CD4-positive, CD25-positive, alpha-beta regulatory T cell (primary cell): ENCODE measurements at regions not wholly inside any gene's neighbourhood (a gene's known extent, or its start where the extent isn't known, plus 50 kb on each side); places are given as distances from the start of the nearest gene placed in this dataset.

Experiments used
- ATAC-seq, 2 donors: fragments of 150-1000 bp; cut with Tn5 transposase; one replicate each; pipeline ENCODE4 v1.10.0; 2021; ENCODE audit warnings: low read depth in 2 of 2, moderate number of reproducible peaks in 2 of 2, moderate library complexity in 1 of 2
- DNase-seq, 3 donors: peaks; one replicate each; pipeline versions ENCODE4 v3.0.0 to v3.0.0-alpha.2; 2012 to 2022; ENCODE audit warnings: mixed read lengths in 1 of 3
- H3K27ac ChIP-seq: one replicate; pipeline ENCODE4 v1.7.0; 2013; ENCODE audit warnings: mild to moderate bottlenecking, low read length; ENCODE audit not compliant: insufficient read depth, poor library complexity, severe bottlenecking
- H3K27me3 ChIP-seq: one replicate; pipeline ENCODE4 v1.7.0; 2013; ENCODE audit warnings: low read length; ENCODE audit not compliant: control insufficient read depth, insufficient read depth
- H3K36me3 ChIP-seq: one replicate; pipeline ENCODE4 v1.7.0; 2013; ENCODE audit warnings: mild to moderate bottlenecking, low read length, moderate library complexity; ENCODE audit not compliant: control insufficient read depth, insufficient read depth
- H3K4me1 ChIP-seq: 2 replicates; pipeline ENCODE4 v1.7.0; 2013; ENCODE audit warnings: mild to moderate bottlenecking, low read length; ENCODE audit not compliant: insufficient read depth, control insufficient read depth, poor library complexity, severe bottlenecking
- H3K4me3 ChIP-seq: one replicate; pipeline ENCODE4 v1.7.0; 2013; ENCODE audit warnings: low read depth, mild to moderate bottlenecking, low read length, moderate library complexity
- H3K9me3 ChIP-seq, 2 experiments: 1 replicate in 1 of 2; 2 replicates in 1 of 2; pipeline ENCODE4 v1.7.0; 2013; ENCODE audit warnings: low read length in 2 of 2, mild to moderate bottlenecking in 1 of 2, moderate library complexity in 1 of 2; ENCODE audit not compliant: control insufficient read depth in 2 of 2
- H3K27ac Mint-ChIP-seq, 3 donors: one replicate each; pipeline ENCODE4 v1.8.0; 2020 to 2022; ENCODE audit warnings: mild to moderate bottlenecking in 3 of 3, mixed read lengths in 3 of 3, moderate library complexity in 2 of 3
- H3K27me3 Mint-ChIP-seq: one replicate; pipeline ENCODE4 v1.8.0; 2022; ENCODE audit warnings: mild to moderate bottlenecking, mixed read lengths
- H3K36me3 Mint-ChIP-seq: one replicate; pipeline ENCODE4 v1.8.0; 2020; ENCODE audit warnings: mixed read lengths
- H3K4me1 Mint-ChIP-seq, 4 donors: one replicate each; pipeline ENCODE4 v1.8.0; 2020 to 2022; ENCODE audit warnings: mixed read lengths in 4 of 4, mild to moderate bottlenecking in 1 of 4
- H3K4me3 Mint-ChIP-seq, 4 donors: one replicate each; pipeline ENCODE4 v1.8.0; 2020 to 2022; ENCODE audit warnings: mild to moderate bottlenecking in 4 of 4, mixed read lengths in 4 of 4, moderate library complexity in 3 of 4
- H3K9me3 Mint-ChIP-seq, 7 donors: one replicate each; pipeline ENCODE4 v1.8.0; 2020 to 2022; ENCODE audit warnings: mixed read lengths in 7 of 7, mild to moderate bottlenecking in 3 of 7, moderate library complexity in 2 of 7

DNA sequence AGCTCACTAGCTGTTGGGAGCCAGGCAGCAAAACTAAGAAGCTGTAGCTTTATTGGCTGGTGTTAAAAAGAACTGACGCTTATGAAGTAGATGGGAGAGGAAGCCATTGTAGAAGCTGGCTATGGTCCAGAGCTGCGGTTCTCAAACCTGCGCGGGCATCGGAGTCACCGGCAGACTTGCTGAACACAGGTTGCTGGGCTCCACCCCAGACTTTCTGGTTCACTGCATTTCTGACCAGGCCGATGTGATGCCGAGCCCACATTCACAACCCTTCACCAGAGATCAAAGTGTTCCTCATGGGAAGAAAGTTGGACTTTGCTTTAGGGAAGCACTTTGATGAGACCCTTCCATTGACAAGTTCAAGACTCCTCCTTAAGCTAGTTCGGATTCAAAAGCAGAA is 231.6 kb downstream of the QKI start:
- Histone ChIP-seq H3K27me3 (no peaks in the 10 kb centered on the region), H3K36me3 (no peaks in the 10 kb centered on the region), H3K4me3 (no peak overlapping the region), H3K4me1 (no peaks in the 10 kb centered on the region), H3K27ac (no peak overlapping the region), H3K9me3 (no peaks in the 10 kb centered on the region)
- H3K4me3 Mint-ChIP-seq = no peak overlapping the region
- no peak overlapping the region for H3K27ac Mint-ChIP-seq
- no peaks in the 10 kb centered on the region for H3K9me3 Mint-ChIP-seq
- H3K36me3 Mint-ChIP-seq = no peaks in the 10 kb centered on the region
- no peaks in the 10 kb centered on the region for H3K4me1 Mint-ChIP-seq
- ATAC-seq (no peak), DNase-seq (no peak)
- no peaks in the 10 kb centered on the region for H3K27me3 Mint-ChIP-seq

DNA sequence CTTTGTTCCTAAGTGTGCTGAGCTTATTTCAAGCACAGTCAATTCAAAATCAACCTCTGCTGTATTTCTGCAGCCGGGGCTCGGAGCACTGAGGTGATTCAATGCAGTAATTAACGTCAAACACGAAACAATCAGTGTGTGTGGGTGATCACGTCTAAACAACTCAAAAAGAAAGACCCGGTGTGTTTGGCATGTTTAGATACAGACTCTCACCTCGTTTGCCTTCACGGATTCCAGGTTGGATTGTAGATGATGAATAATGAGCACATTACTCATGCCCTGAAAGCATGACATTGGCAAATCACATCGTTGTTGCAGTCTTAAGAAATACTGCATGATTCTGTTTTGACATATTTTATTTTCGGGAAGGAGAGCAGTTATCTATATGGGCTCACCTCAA is 231.0 kb downstream of the QKI start:
- H3K27ac Mint-ChIP-seq = no peak overlapping the region
- Histone ChIP-seq H3K36me3 (no peaks in the 10 kb centered on the region), H3K27me3 (no peaks in the 10 kb centered on the region), H3K4me3 (no peak overlapping the region), H3K27ac (no peak overlapping the region), H3K4me1 (no peaks in the 10 kb centered on the region), H3K9me3 (no peaks in the 10 kb centered on the region)
- DNase-seq (no peak), ATAC-seq (no peak)
- H3K36me3 Mint-ChIP-seq = no peaks in the 10 kb centered on the region
- H3K4me1 Mint-ChIP-seq = no peaks in the 10 kb centered on the region
- no peaks in the 10 kb centered on the region for H3K9me3 Mint-ChIP-seq
- H3K4me3 Mint-ChIP-seq = no peak overlapping the region
- no peaks in the 10 kb centered on the region for H3K27me3 Mint-ChIP-seq

DNA sequence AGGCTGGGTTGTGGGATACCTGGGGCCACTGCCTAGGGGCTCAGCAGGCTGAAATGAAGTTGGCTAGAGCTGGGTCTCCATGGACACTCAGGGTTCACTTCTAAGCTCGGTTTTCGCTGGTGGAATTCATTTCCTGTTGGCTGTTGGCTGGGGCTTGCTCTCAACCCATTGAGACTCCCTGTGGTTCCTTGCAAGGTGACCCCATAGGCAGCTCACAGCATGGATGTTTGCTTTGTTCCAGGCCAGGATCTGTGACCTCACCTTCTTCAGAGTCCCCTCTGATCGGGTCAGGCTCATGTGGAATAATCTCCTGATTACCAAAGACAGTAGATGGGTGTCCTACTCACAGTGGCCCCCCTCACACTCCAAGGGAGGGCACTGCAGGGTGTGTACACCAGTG is 229.3 kb downstream of the QKI start:
- H3K27ac Mint-ChIP-seq = peak overlapping the region in 1 of 3 donors; percentile 56

DNA sequence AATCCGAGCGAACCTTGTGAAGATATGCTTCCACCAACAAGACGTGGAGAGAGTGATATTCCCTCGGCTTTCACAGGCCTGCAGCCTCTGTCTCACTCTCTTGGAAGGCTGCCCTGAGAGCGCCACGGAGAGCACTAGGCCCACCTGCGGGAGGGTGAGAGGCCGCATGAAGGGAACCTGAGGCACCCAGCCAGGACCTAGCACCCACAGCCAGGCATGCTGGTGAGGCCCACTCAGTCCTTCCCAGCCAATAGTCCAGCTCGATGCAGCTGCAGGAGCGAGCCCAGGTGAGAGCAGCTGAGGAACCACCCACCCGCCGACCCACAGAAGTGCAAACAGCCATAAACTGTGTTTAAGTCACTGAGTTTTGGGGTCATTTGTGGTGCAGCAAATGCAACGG is 227.2 kb downstream of the QKI start:
- Mint-ChIP-seq H3K27me3 (no peaks in the 10 kb centered on the region), H3K27ac (no peak overlapping the region), H3K36me3 (no peaks in the 10 kb centered on the region), H3K4me3 (no peak overlapping the region), H3K9me3 (no peaks in the 10 kb centered on the region), H3K4me1 (no peaks in the 10 kb centered on the region)
- ATAC-seq (no peak), DNase-seq (no peak)
- Histone ChIP-seq H3K9me3 (no peaks in the 10 kb centered on the region), H3K4me3 (no peak overlapping the region), H3K27ac (no peak overlapping the region), H3K4me1 (no peaks in the 10 kb centered on the region), H3K27me3 (no peaks in the 10 kb centered on the region), H3K36me3 (no peaks in the 10 kb centered on the region)

More for the DNA sequence above, 229.3 kb downstream of the QKI start:
- Mint-ChIP-seq H3K36me3 (no peaks in the 10 kb centered on the region), H3K27me3 (no peaks in the 10 kb centered on the region), H3K9me3 (no peaks in the 10 kb centered on the region), H3K4me3 (no peak overlapping the region), H3K4me1 (no peaks in the 10 kb centered on the region)
- H3K4me3 ChIP-seq = no peak overlapping the region
- DNase-seq (no peak), ATAC-seq (no peak)
- no peaks in the 10 kb centered on the region for H3K27me3 ChIP-seq
- H3K9me3 ChIP-seq = no peaks in the 10 kb centered on the region
- no peaks in the 10 kb centered on the region for H3K4me1 ChIP-seq
- no peaks in the 10 kb centered on the region for H3K36me3 ChIP-seq
- H3K27ac ChIP-seq = no peak overlapping the region

DNA sequence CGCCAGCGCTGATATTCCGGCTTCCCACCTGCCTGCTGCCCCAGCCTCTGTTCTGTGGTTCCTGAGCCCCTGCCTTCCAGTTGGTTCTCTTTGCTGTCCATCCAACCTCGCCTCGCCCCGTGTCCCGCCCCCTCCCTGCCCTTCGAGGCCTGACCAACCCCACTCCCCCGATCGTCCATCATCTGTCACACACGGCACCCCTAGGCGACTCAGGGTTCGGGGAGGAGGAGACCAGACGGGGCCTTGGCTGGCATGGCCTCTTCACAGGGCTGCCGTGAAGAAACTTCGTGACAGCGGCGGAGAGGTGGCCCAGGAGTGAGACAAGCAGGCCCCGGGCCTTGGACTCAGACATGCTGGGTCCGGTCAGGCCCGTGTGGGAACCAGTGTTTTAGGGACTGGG is 226.1 kb downstream of the QKI start:
- Histone ChIP-seq H3K4me3 (no peak overlapping the region), H3K27me3 (no peaks in the 10 kb centered on the region), H3K9me3 (no peaks in the 10 kb centered on the region), H3K27ac (no peak overlapping the region), H3K36me3 (no peaks in the 10 kb centered on the region), H3K4me1 (no peaks in the 10 kb centered on the region)
- Mint-ChIP-seq H3K9me3 (no peaks in the 10 kb centered on the region), H3K27ac (no peak overlapping the region), H3K27me3 (no peaks in the 10 kb centered on the region), H3K36me3 (no peaks in the 10 kb centered on the region), H3K4me1 (no peaks in the 10 kb centered on the region), H3K4me3 (no peak overlapping the region)
- no peak for ATAC-seq
- no peak for DNase-seq

DNA sequence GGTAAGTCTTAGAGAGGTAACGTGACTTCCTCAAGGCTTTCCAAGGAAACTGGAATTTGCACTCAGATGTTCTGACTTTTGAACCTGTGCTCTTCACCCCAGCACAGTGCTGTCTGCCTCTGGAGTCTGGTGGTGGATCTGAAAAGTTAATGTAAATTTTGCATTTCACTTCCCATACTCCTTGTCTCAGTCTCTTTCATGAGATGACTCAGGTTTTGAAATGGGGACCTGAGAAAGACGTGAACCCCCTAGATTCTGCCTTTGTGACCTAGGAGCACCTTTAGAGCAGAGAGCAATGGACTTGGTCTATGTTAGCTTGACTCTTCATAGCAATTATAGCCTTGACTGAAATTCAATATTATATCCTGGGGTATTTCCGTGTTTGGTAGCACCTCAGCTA is 223.0 kb downstream of the QKI start:
- Mint-ChIP-seq H3K27me3 (no peaks in the 10 kb centered on the region), H3K4me1 (no peaks in the 10 kb centered on the region), H3K27ac (no peak overlapping the region), H3K9me3 (no peaks in the 10 kb centered on the region), H3K36me3 (no peaks in the 10 kb centered on the region), H3K4me3 (no peak overlapping the region)
- Histone ChIP-seq H3K36me3 (no peaks in the 10 kb centered on the region), H3K27ac (no peak overlapping the region), H3K4me3 (no peak overlapping the region), H3K4me1 (no peaks in the 10 kb centered on the region), H3K9me3 (no peaks in the 10 kb centered on the region), H3K27me3 (no peaks in the 10 kb centered on the region)
- no peak for ATAC-seq
- DNase-seq = no peak

DNA sequence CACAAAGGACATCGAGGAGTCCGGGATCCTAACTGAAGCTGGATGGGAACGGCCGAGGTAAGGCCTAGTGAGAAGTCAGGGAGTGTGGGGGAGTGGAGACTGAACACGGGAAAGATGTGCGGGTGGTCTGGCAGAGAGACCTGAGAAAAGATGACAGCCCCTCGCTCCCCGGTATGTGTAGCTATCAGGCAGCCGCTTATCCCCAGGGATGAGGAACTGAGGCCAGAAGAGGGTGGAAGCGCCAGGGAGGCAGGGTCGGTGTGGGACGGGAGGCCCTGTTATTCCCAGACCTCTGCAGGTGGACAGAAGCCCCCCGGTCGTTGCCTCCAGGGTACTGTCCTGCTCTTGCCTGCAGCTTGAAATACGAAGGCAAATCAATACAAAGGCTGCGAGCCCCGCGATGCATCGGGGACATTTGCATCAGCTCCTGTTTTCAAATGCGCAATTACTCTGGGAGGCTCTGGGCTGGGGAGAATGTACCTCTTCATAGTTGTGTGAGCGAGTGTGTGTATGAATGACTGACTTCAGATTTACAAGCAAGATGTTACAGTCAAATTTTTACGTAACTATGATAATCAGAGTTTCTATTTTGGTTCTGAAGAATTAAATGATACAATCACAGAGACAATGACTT is 221.3 kb downstream of the QKI start:
- no peaks in the 10 kb centered on the region for H3K27me3 ChIP-seq
- H3K4me1 ChIP-seq = no peaks in the 10 kb centered on the region
- H3K27ac ChIP-seq = no peak overlapping the region
- H3K4me3 ChIP-seq = no peak overlapping the region
- ATAC-seq = no peak
- H3K9me3 Mint-ChIP-seq = peaks cover 0 to 2% (median 0%) of the 10 kb centered on the region in 7 donors
- no peak for DNase-seq
- H3K27ac Mint-ChIP-seq = no peak overlapping the region
- peak overlapping the region in 1 of 4 donors; percentile 6 for H3K4me3 Mint-ChIP-seq
- H3K4me1 Mint-ChIP-seq = no peaks in the 10 kb centered on the region
- H3K36me3 ChIP-seq = no peaks in the 10 kb centered on the region
- no peaks in the 10 kb centered on the region for H3K27me3 Mint-ChIP-seq
- H3K9me3 ChIP-seq = no peaks in the 10 kb centered on the region
- H3K36me3 Mint-ChIP-seq = no peaks in the 10 kb centered on the region

DNA sequence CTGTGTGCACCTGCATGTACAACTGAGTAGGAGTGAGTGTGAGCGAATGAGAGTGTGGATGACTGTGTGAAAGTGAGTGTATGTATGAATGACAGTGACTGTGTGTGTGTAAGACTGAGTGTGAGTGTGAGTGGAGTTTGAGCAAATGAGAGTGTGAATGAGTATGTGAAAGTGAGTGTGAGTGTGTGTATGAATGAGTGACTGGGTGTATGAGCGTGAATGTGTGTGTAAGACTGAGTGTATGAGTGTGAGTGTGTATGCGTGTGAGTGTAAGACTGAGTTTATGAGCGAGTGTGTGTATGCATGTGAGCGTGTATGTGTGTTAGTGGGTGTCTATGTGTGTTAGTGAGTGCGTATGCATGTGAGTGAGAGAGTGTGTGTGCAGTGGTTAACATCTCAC is 220.8 kb downstream of the QKI start:
- no peak overlapping the region for H3K27ac Mint-ChIP-seq
- ATAC-seq = no peak

More for the DNA sequence above, 220.8 kb downstream of the QKI start:
- no peaks in the 10 kb centered on the region for H3K36me3 ChIP-seq
- H3K4me3 ChIP-seq = no peak overlapping the region
- no peaks in the 10 kb centered on the region for H3K36me3 Mint-ChIP-seq
- no peaks in the 10 kb centered on the region for H3K27me3 Mint-ChIP-seq
- H3K9me3 Mint-ChIP-seq = peaks cover 0 to 2% (median 0%) of the 10 kb centered on the region in 7 donors
- no peaks in the 10 kb centered on the region for H3K4me1 ChIP-seq
- H3K27ac ChIP-seq = no peak overlapping the region
- no peak for DNase-seq
- no peaks in the 10 kb centered on the region for H3K9me3 ChIP-seq
- H3K27me3 ChIP-seq = no peaks in the 10 kb centered on the region
- H3K4me3 Mint-ChIP-seq = peak overlapping the region in 1 of 4 donors; percentile 6
- H3K4me1 Mint-ChIP-seq = no peaks in the 10 kb centered on the region
